RWPE2 (cell line): ENCODE measurements at regions not wholly inside any gene's neighbourhood (a gene's known extent, or its start where the extent isn't known, plus 50 kb on each side); places are given as distances from the start of the nearest gene placed in this dataset.

Source experiments
- ATAC-seq: fragments of 200-7000 bp; cut with Tn5 transposase; 3 replicates; pipeline ENCODE4 v1.9.1; 2021; ENCODE audit warnings: low read depth
- DNase-seq: peaks from one replicate; pipeline ENCODE4 v3.0.0-alpha.2; 2020; ENCODE audit warnings: low spot score
- H3K27ac ChIP-seq: fragments of 450-650 bp; 2 replicates; pipeline ENCODE4 v1.5.1; 2017; ENCODE audit warnings: mild to moderate bottlenecking; ENCODE audit not compliant: poor library complexity, severe bottlenecking
- H3K27me3 ChIP-seq: fragments of 250-450 bp; sonication (Bioruptor Pico); 2 replicates; pipeline ENCODE4 v1.5.1; 2021; ENCODE audit warnings: mild to moderate bottlenecking, moderate library complexity; ENCODE audit not compliant: insufficient read depth, poor library complexity, severe bottlenecking
- H3K36me3 ChIP-seq: fragments of 250-450 bp; sonication (Bioruptor Pico); 2 replicates; pipeline ENCODE4 v1.5.1; 2020; ENCODE audit warnings: low read depth, mild to moderate bottlenecking, moderate library complexity
- H3K4me1 ChIP-seq: fragments of 250-450 bp; sonication (Bioruptor Pico); 2 replicates; pipeline ENCODE4 v1.5.1; 2021; ENCODE audit warnings: mild to moderate bottlenecking, moderate library complexity; ENCODE audit not compliant: insufficient read depth, poor library complexity, severe bottlenecking
- H3K4me3 ChIP-seq: fragments of 250-450 bp; sonication (Bioruptor Pico); 2 replicates; pipeline ENCODE4 v1.5.1; 2021; ENCODE audit warnings: mild to moderate bottlenecking, moderate library complexity; ENCODE audit not compliant: severe bottlenecking
- H3K9me3 ChIP-seq: fragments of 250-450 bp; sonication (Bioruptor Pico); 2 replicates; pipeline ENCODE4 v1.5.1; 2021; ENCODE audit warnings: mild to moderate bottlenecking, moderate library complexity; ENCODE audit not compliant: severe bottlenecking
- TF ChIP-seq, protein P1 (sequence below): fragments of 450-650 bp; IDR thresholded peaks from one replicate; pipeline ENCODE4 v1.5.1; 2017; ENCODE audit warnings: mild to moderate bottlenecking, moderate library complexity; ENCODE audit not compliant: poor library complexity, severe bottlenecking

DNA sequence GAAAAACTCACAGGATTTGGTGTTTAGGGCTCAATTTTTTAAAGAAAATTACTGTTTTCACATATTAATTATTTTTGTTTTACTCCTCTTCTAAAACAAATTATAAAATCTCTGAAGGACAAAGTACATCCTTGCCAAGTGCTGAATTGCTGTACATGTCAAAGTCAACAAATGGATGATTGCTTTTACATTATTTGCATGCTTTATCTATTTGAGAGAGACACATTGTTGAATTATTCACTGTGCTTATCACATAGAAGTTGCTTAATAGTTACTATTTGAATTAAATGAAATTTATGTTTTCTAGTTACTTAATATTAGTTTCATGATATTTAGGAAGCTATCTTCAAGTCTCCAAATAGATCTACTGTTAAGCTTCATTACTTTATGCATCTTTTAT is 318.6 kb upstream of the PTCHD4 start:
- Histone ChIP-seq H3K27me3 (no peaks in the 10 kb centered on the region), H3K4me3 (no peak overlapping the region), H3K9me3 (no peaks in the 10 kb centered on the region), H3K4me1 (peaks cover 40% of the 10 kb centered on the region), H3K36me3 (no peaks in the 10 kb centered on the region), H3K27ac (peak overlapping the region; percentile 88)
- TF ChIP-seq, protein P1, sequence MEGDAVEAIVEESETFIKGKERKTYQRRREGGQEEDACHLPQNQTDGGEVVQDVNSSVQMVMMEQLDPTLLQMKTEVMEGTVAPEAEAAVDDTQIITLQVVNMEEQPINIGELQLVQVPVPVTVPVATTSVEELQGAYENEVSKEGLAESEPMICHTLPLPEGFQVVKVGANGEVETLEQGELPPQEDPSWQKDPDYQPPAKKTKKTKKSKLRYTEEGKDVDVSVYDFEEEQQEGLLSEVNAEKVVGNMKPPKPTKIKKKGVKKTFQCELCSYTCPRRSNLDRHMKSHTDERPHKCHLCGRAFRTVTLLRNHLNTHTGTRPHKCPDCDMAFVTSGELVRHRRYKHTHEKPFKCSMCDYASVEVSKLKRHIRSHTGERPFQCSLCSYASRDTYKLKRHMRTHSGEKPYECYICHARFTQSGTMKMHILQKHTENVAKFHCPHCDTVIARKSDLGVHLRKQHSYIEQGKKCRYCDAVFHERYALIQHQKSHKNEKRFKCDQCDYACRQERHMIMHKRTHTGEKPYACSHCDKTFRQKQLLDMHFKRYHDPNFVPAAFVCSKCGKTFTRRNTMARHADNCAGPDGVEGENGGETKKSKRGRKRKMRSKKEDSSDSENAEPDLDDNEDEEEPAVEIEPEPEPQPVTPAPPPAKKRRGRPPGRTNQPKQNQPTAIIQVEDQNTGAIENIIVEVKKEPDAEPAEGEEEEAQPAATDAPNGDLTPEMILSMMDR: no peak
- ATAC-seq (no peak), DNase-seq (no peak)

DNA sequence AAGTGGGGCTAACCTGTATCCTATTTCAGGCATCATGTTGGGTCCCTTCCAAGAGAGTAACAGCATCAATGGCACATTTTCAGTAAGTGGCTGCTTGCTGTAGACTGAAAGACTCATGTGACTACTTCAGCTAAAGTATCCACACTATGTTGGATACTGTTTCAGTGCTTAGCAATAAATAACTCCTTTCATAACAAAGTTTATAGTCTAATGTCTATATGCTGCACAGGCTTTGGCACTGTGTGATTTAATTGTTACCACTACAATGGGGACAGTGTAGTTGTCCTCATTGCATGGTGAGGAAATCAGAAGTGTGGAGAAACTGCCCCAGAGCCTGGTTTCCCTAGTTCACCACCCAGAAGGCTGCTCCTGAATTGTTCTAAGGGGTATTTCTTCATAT is 318.0 kb upstream of the PTCHD4 start:
- ATAC-seq (no peak), DNase-seq (no peak)
- H3K4me1 ChIP-seq: peaks cover 44% of the 10 kb centered on the region
- H3K27me3 ChIP-seq: no peaks in the 10 kb centered on the region
- peak overlapping the region; percentile 88 for H3K27ac ChIP-seq
- H3K36me3 ChIP-seq: no peaks in the 10 kb centered on the region
- no peaks in the 10 kb centered on the region for H3K9me3 ChIP-seq
- TF ChIP-seq, protein P1: no peak
- H3K4me3 ChIP-seq: no peak overlapping the region

DNA sequence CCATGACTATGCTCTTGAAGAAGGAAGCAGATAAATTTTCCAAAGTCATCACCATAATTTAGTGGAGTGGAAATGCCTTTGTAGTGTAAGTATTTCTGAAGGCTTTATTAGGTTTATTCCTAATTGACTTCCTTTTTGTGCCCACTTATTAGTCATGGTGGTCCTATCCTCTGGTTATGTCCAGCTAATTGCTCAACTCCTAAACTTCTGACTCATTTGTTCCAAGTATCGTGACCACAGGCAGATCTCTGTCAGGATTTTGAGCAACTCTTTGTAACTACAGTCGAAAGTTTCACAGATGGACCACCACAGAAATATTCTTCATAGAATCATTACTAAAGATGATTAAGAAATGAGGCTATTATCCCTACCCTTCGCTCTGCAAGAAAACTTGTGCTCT is 315.6 kb upstream of the PTCHD4 start:
- Histone ChIP-seq H3K36me3 (no peaks in the 10 kb centered on the region), H3K27ac (peak overlapping the region; percentile 88), H3K27me3 (no peaks in the 10 kb centered on the region), H3K4me3 (no peak overlapping the region), H3K4me1 (peaks cover 47% of the 10 kb centered on the region), H3K9me3 (no peaks in the 10 kb centered on the region)
- ATAC-seq (peak; percentile 37; the same call in 2 of the 3 replicates), DNase-seq (no peak)
- TF ChIP-seq, protein P1: no peak

DNA sequence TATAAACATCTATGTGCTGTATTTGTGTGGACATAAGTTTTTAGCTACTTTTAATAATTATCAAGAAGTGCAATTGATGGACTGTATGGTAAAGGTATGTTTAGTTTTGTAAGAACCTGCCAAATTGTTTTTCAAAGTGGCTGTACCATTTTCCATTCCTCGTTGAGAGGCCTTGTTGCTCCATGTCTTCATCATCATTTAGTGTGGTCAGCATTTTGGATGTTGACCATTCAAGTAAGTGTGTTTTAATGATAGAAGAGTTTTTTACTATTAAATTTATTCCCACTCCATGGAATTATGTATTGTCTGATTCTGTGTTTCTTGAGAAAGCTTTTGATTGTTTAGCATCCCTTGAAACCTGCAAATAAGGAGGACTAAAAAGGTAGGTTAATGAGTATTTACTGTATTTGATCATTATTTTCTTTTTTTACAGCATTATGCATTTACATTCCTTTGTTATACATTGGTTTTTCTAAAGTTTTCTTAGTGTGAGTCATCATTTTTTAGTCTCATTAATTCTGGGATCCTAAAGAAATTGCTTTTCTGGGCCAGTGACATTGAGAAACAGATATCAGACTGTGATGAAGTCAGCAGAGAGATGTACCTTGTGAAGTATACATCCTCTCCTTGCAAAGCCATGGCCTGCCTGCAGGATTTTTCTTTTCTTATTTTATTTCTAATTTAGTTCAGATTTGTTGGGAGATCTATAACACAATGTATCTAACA is 312.8 kb upstream of the PTCHD4 start:
- ATAC-seq (no peak; the same call in 2 of the 3 replicates), DNase-seq (no peak)
- no peak overlapping the region for H3K4me3 ChIP-seq
- TF ChIP-seq, protein P1: no peak
- no peaks in the 10 kb centered on the region for H3K27me3 ChIP-seq
- no peaks in the 10 kb centered on the region for H3K36me3 ChIP-seq
- no peaks in the 10 kb centered on the region for H3K9me3 ChIP-seq
- peak overlapping the region; percentile 88 for H3K27ac ChIP-seq
- peaks cover 27% of the 10 kb centered on the region for H3K4me1 ChIP-seq

DNA sequence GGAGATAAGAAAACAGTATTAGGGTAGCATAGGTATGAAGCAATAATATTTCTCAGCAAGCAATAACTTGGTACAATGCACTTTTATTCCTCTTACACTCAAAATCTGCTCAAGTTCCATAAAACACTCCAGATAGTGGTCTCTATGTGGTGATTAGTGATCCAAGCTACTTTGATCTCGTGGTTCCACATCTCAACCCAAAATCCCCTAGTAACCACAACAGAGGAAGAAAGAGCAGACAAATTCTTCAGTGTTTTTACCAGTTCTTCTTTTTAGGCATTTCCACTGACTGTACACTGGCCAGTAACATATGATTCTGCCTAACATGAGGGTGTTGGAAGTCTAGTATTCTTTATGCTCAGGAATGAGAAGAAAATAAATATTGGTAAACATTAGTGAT is 309.0 kb upstream of the PTCHD4 start:
- H3K36me3 ChIP-seq: no peaks in the 10 kb centered on the region
- TF ChIP-seq, protein P1: no peak
- H3K27ac ChIP-seq: no peak overlapping the region
- H3K4me1 ChIP-seq: peaks cover 6% of the 10 kb centered on the region
- H3K9me3 ChIP-seq: no peaks in the 10 kb centered on the region
- no peak overlapping the region for H3K4me3 ChIP-seq
- no peak for ATAC-seq
- DNase-seq: no peak
- H3K27me3 ChIP-seq: no peaks in the 10 kb centered on the region
